Neural cell (in vitro differentiated cells): ENCODE measurements at regions not wholly inside any gene's neighbourhood (a gene's known extent, or its start where the extent isn't known, plus 50 kb on each side); places are given as distances from the start of the nearest gene placed in this dataset.

ENCODE experiments used
- H2AFZ ChIP-seq: fragments of 200-600, 300-800 bp; sonication (generic), shearing (Covaris generic); 2 replicates; pipeline ENCODE4 v1.6.0; 2014; ENCODE audit warnings: low read depth, mild to moderate bottlenecking, antibody characterized with exemption, low read length, moderate library complexity
- H3F3A ChIP-seq: fragments of 200-600 bp; shearing (Covaris generic); 2 replicates; pipeline ENCODE4 v1.6.1; 2016; ENCODE audit warnings: mild to moderate bottlenecking, moderate library complexity, mixed read lengths, antibody characterized with exemption, low read length; ENCODE audit not compliant: insufficient read depth, poor library complexity, severe bottlenecking
- H3K27ac ChIP-seq: fragments of 200-600, 300-800 bp; sonication (generic), shearing (Covaris generic); 2 replicates; pipeline ENCODE4 v1.5.1; 2014; ENCODE audit warnings: mild to moderate bottlenecking, low read length, moderate library complexity
- H3K27me3 ChIP-seq: fragments of 300-800, 200-600 bp; sonication (generic), shearing (Covaris generic); 2 replicates; pipeline ENCODE4 v1.6.0; 2014; ENCODE audit warnings: mild to moderate bottlenecking, low read depth, low read length, moderate library complexity; ENCODE audit not compliant: insufficient read depth
- H3K36me3 ChIP-seq: fragments of 300-800, 200-600 bp; sonication (generic), shearing (Covaris generic); 2 replicates; pipeline ENCODE4 v1.5.1; 2014; ENCODE audit warnings: mild to moderate bottlenecking, antibody characterized with exemption, low read length, moderate library complexity; ENCODE audit not compliant: insufficient read depth
- H3K4me2 ChIP-seq: fragments of 300-800, 200-600 bp; sonication (generic), shearing (Covaris generic); 2 replicates; pipeline ENCODE4 v1.6.0; 2014; ENCODE audit warnings: mild to moderate bottlenecking, low read length
- H3K4me3 ChIP-seq: fragments of 300-800, 200-600 bp; sonication (generic), shearing (Covaris generic); 2 replicates; pipeline ENCODE4 v1.5.1; 2014; ENCODE audit warnings: mild to moderate bottlenecking, low read length, moderate library complexity
- H3K79me2 ChIP-seq: fragments of 200-600 bp; shearing (Covaris generic); replicated peaks from 2 replicates; pipeline ENCODE4 v1.6.0; 2014; ENCODE audit warnings: mild to moderate bottlenecking, low read length, moderate library complexity; ENCODE audit not compliant: insufficient read depth
- H3K9ac ChIP-seq: fragments of 300-800, 200-600 bp; sonication (generic), shearing (Covaris generic); 2 replicates; pipeline ENCODE4 v1.6.1; 2016; ENCODE audit warnings: mild to moderate bottlenecking, low read length, mixed read lengths
- H3K9me2 ChIP-seq: fragments of 200-600 bp; shearing (Covaris generic); 2 replicates; pipeline ENCODE4 v1.6.1; 2016; ENCODE audit warnings: mild to moderate bottlenecking, low read length, mixed read lengths; ENCODE audit not compliant: insufficient read depth
- H3K9me3 ChIP-seq: fragments of 200-600, 300-800 bp; sonication (generic), shearing (Covaris generic); 2 replicates; pipeline ENCODE4 v1.6.1; 2016; ENCODE audit warnings: mild to moderate bottlenecking, mixed run types, low read length, moderate library complexity, mixed read lengths
- H4K20me1 ChIP-seq: fragments of 200-600 bp; shearing (Covaris generic); 2 replicates; pipeline ENCODE4 v1.6.1; 2016; ENCODE audit warnings: mild to moderate bottlenecking, mixed run types; ENCODE audit not compliant: insufficient read depth
- EP300 ChIP-seq: fragments of 450-650 bp; conservative IDR thresholded peaks from 2 replicates; pipeline ENCODE4 v1.6.1; 2014; ENCODE audit warnings: antibody characterized with exemption, mild to moderate bottlenecking, moderate library complexity; ENCODE audit not compliant: poor library complexity, severe bottlenecking
- EZH2 ChIP-seq: fragments of 200-600, 300-800 bp; shearing (Covaris generic), sonication (generic); IDR thresholded peaks from 2 replicates; pipeline ENCODE4 v1.6.1; 2014; ENCODE audit warnings: antibody characterized with exemption, low read length, borderline replicate concordance, mild to moderate bottlenecking; ENCODE audit not compliant: insufficient read depth, poor library complexity, severe bottlenecking
- MXI1 ChIP-seq: fragments of 450-650 bp; conservative IDR thresholded peaks from 2 replicates; pipeline ENCODE4 v1.6.1; 2014; ENCODE audit warnings: antibody characterized with exemption, mild to moderate bottlenecking; ENCODE audit not compliant: poor library complexity, severe bottlenecking
- POLR2AphosphoS5 ChIP-seq: IDR thresholded peaks from 2 replicates; pipeline ENCODE4 v1.6.1; 2012
- RAD21 ChIP-seq: fragments of 450-650 bp; conservative IDR thresholded peaks from 2 replicates; pipeline ENCODE4 v1.6.1; 2014; ENCODE audit warnings: antibody characterized with exemption, mild to moderate bottlenecking, moderate library complexity
- SMC3 ChIP-seq: fragments of 450-650 bp; conservative IDR thresholded peaks from 2 replicates; pipeline ENCODE4 v1.6.1; 2014; ENCODE audit warnings: antibody characterized with exemption, mild to moderate bottlenecking, moderate library complexity; ENCODE audit not compliant: poor library complexity
- TF ChIP-seq, protein P1 (sequence below): IDR thresholded peaks from 2 replicates; pipeline ENCODE4 v1.6.1; 2012; ENCODE audit warnings: borderline replicate concordance
- TF ChIP-seq, protein P2 (sequence below): fragments of 450-650 bp; IDR thresholded peaks from 2 replicates; pipeline ENCODE4 v1.5.1; 2014; ENCODE audit warnings: antibody characterized with exemption, mild to moderate bottlenecking, moderate library complexity; ENCODE audit not compliant: poor library complexity, severe bottlenecking

DNA sequence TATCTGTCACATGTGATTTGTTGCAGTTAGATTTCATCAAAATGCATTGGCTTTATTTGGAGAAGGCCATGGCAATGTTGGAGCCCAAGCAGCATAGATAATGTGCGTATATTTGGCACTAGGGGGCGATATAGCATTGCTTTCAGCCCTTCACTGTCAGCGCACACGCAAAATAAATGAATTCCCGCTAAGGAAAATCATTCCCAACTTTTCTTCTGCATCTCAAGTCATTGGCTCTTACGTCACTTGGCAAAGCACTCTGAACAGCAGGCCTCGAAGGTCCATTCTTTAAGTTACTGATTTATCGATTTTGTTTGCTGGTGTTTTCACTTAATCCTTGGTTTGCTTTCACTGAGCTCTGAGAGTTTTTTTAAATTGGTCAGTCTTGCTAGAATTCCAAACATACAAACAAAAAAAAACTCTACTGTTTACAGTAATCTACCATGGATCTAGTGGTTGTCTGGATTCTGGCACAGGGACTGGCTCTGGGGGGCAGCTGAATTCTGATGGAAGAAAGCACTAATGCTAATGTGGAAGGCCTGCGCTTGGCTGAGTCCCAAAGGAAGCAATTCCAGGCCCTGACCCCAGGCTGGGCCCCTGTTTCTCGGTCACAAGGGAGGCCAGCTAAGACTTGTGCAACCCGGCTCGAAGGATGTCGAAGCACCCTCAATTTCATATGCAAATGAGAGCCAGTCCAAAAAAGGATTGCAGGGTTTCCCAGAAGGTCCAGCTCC is 97.7 kb upstream of the IPO5 start:
- Histone ChIP-seq H3K9ac (no peak overlapping the region), H3F3A (no peaks in the 10 kb centered on the region), H3K79me2 (no peaks in the 10 kb centered on the region), H4K20me1 (no peaks in the 10 kb centered on the region), H3K4me3 (no peak overlapping the region), H3K27me3 (no peaks in the 10 kb centered on the region), H3K4me2 (no peak overlapping the region), H3K9me3 (no peaks in the 10 kb centered on the region), H3K27ac (no peak overlapping the region), H2AFZ (no peak overlapping the region), H3K36me3 (no peaks in the 10 kb centered on the region), H3K9me2 (no peaks in the 10 kb centered on the region)
- TF ChIP-seq, protein P1, sequence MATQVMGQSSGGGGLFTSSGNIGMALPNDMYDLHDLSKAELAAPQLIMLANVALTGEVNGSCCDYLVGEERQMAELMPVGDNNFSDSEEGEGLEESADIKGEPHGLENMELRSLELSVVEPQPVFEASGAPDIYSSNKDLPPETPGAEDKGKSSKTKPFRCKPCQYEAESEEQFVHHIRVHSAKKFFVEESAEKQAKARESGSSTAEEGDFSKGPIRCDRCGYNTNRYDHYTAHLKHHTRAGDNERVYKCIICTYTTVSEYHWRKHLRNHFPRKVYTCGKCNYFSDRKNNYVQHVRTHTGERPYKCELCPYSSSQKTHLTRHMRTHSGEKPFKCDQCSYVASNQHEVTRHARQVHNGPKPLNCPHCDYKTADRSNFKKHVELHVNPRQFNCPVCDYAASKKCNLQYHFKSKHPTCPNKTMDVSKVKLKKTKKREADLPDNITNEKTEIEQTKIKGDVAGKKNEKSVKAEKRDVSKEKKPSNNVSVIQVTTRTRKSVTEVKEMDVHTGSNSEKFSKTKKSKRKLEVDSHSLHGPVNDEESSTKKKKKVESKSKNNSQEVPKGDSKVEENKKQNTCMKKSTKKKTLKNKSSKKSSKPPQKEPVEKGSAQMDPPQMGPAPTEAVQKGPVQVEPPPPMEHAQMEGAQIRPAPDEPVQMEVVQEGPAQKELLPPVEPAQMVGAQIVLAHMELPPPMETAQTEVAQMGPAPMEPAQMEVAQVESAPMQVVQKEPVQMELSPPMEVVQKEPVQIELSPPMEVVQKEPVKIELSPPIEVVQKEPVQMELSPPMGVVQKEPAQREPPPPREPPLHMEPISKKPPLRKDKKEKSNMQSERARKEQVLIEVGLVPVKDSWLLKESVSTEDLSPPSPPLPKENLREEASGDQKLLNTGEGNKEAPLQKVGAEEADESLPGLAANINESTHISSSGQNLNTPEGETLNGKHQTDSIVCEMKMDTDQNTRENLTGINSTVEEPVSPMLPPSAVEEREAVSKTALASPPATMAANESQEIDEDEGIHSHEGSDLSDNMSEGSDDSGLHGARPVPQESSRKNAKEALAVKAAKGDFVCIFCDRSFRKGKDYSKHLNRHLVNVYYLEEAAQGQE: peak; percentile 86
- TF ChIP-seq EZH2: no peak
- TF ChIP-seq SMC3: peak; percentile 93
- peak; percentile 34 for TF ChIP-seq MXI1
- TF ChIP-seq, protein P2, sequence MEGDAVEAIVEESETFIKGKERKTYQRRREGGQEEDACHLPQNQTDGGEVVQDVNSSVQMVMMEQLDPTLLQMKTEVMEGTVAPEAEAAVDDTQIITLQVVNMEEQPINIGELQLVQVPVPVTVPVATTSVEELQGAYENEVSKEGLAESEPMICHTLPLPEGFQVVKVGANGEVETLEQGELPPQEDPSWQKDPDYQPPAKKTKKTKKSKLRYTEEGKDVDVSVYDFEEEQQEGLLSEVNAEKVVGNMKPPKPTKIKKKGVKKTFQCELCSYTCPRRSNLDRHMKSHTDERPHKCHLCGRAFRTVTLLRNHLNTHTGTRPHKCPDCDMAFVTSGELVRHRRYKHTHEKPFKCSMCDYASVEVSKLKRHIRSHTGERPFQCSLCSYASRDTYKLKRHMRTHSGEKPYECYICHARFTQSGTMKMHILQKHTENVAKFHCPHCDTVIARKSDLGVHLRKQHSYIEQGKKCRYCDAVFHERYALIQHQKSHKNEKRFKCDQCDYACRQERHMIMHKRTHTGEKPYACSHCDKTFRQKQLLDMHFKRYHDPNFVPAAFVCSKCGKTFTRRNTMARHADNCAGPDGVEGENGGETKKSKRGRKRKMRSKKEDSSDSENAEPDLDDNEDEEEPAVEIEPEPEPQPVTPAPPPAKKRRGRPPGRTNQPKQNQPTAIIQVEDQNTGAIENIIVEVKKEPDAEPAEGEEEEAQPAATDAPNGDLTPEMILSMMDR: peak; percentile 95
- no peak for TF ChIP-seq EP300
- TF ChIP-seq RAD21: peak; percentile 96

DNA sequence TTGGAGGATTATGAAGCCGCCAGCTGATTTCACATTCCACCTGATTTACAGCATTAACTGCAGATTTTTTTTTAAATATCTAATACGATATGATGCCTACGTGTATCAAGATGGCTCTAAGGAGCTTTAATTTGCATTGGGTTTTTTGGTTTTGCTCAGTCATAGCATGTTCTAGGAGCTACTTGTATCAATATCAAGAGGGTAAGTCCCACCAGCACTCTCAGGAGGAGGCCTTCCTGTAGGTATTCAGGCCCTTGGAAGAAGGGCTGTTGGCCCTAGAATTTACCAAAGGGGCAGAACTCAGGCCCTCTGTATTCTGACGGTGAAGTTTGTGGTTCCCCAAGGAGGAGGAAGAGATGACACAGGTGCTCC is 97.2 kb upstream of the IPO5 start:
- H3K27me3 ChIP-seq: no peaks in the 10 kb centered on the region
- no peak overlapping the region for H3K27ac ChIP-seq

More for the DNA sequence above, 97.2 kb upstream of the IPO5 start:
- H2AFZ ChIP-seq: no peak overlapping the region
- no peaks in the 10 kb centered on the region for H3K9me2 ChIP-seq
- H3K4me2 ChIP-seq: no peak overlapping the region
- H3K9ac ChIP-seq: no peak overlapping the region
- H3K4me3 ChIP-seq: no peak overlapping the region
- H3F3A ChIP-seq: no peaks in the 10 kb centered on the region
- TF ChIP-seq, protein P2: no peak
- no peak for TF ChIP-seq POLR2AphosphoS5
- no peaks in the 10 kb centered on the region for H3K9me3 ChIP-seq
- no peaks in the 10 kb centered on the region for H3K36me3 ChIP-seq
- H4K20me1 ChIP-seq: no peaks in the 10 kb centered on the region
- no peaks in the 10 kb centered on the region for H3K79me2 ChIP-seq
